Smooth muscle cell (in vitro differentiated cells): ENCODE measurements at regions not wholly inside any gene's neighbourhood (a gene's known extent, or its start where the extent isn't known, plus 50 kb on each side); places are given as distances from the start of the nearest gene placed in this dataset.

Experiments used
- DNase-seq: peaks from one replicate; lab custom pipeline; 2025; ENCODE audit not compliant: unreplicated experiment; lab: John Stamatoyannopoulos, UW
- H2AFZ ChIP-seq: fragments of 200-600 bp; sonication (generic); 2 replicates; pipeline ENCODE4 v1.6.0; 2016; ENCODE audit warnings: antibody characterized with exemption, low read depth, mild to moderate bottlenecking
- H3F3A ChIP-seq: fragments of 200-600 bp; sonication (generic); 2 replicates; pipeline ENCODE4 v1.6.0; 2017; ENCODE audit warnings: antibody characterized with exemption, low read depth
- H3K27ac ChIP-seq: fragments of 200-600 bp; sonication (generic); 2 replicates; pipeline ENCODE4 v1.5.1; 2016; ENCODE audit warnings: low read depth, mild to moderate bottlenecking
- H3K27me3 ChIP-seq: fragments of 200-600 bp; sonication (generic); 2 replicates; pipeline ENCODE4 v1.6.1; 2016; ENCODE audit warnings: low read depth, mild to moderate bottlenecking
- H3K36me3 ChIP-seq: fragments of 200-600 bp; sonication (generic); 2 replicates; pipeline ENCODE4 v1.5.1; 2016; ENCODE audit warnings: low read depth
- H3K4me1 ChIP-seq: fragments of 200-600 bp; sonication (generic); 2 replicates; pipeline ENCODE4 v1.5.1; 2016; ENCODE audit warnings: low read depth
- H3K4me2 ChIP-seq: fragments of 200-600 bp; sonication (generic); 2 replicates; pipeline ENCODE4 v1.6.0; 2016; ENCODE audit warnings: mild to moderate bottlenecking
- H3K4me3 ChIP-seq: fragments of 200-600 bp; sonication (generic); 2 replicates; pipeline ENCODE4 v1.5.1; 2016; ENCODE audit warnings: mild to moderate bottlenecking
- H3K79me2 ChIP-seq: fragments of 200-600 bp; sonication (generic); 2 replicates; pipeline ENCODE4 v1.6.0; 2016; ENCODE audit warnings: low read depth, mild to moderate bottlenecking
- H3K9ac ChIP-seq: fragments of 200-600 bp; sonication (generic); 2 replicates; pipeline ENCODE4 v1.6.0; 2016; ENCODE audit warnings: low read depth
- H3K9me3 ChIP-seq: fragments of 200-600 bp; sonication (generic); replicated peaks from 2 replicates; pipeline ENCODE4 v1.5.1; 2016; ENCODE audit warnings: low read depth
- H4K20me1 ChIP-seq: fragments of 200-600 bp; sonication (generic); 2 replicates; pipeline ENCODE4 v1.6.0; 2016; ENCODE audit warnings: low read depth
- CTCF ChIP-seq: fragments of 200-600 bp; sonication (generic); IDR thresholded peaks from 2 replicates; pipeline ENCODE4 v1.5.1; 2017; ENCODE audit warnings: borderline replicate concordance, mild to moderate bottlenecking, antibody characterized with exemption; ENCODE audit not compliant: insufficient read depth, poor library complexity, severe bottlenecking
- WGBS: methylation state at CpG from one replicate; pipeline ENCODE4 v1.1.7; 2016; ENCODE audit warnings: low lambda C conversion rate; 5-methylcytosine and 5-hydroxymethylcytosine counted together

GRCh38 chr5:93902288-93902687 is 160.9 kb upstream of the POU5F2 start:
- no peaks in the 10 kb centered on the region for H3K36me3 ChIP-seq
- H2AFZ ChIP-seq, result no peak overlapping the region
- no peaks in the 10 kb centered on the region for H3K9me3 ChIP-seq
- H3K4me2 ChIP-seq, result no peak overlapping the region
- H4K20me1 ChIP-seq, result peaks cover 4% of the 10 kb centered on the region
- no peaks in the 10 kb centered on the region for H3K4me1 ChIP-seq
- H3K27ac ChIP-seq, result no peak overlapping the region
- WGBS, result 84% methylated on average over 2 of the region's 2 CpGs
- no peaks in the 10 kb centered on the region for H3F3A ChIP-seq
- DNase-seq, result no peak
- no peak overlapping the region for H3K9ac ChIP-seq
- no peaks in the 10 kb centered on the region for H3K27me3 ChIP-seq
- no peaks in the 10 kb centered on the region for H3K79me2 ChIP-seq
- no peak for TF ChIP-seq CTCF
- H3K4me3 ChIP-seq, result no peak overlapping the region

GRCh38 chr5:93899026-93899600 is 157.7 kb upstream of the POU5F2 start:
- Histone ChIP-seq H3K27ac (no peak overlapping the region), H4K20me1 (peaks cover 4% of the 10 kb centered on the region), H3K9ac (no peak overlapping the region), H3F3A (no peaks in the 10 kb centered on the region), H3K27me3 (no peaks in the 10 kb centered on the region), H3K4me1 (no peaks in the 10 kb centered on the region), H3K79me2 (no peaks in the 10 kb centered on the region), H3K36me3 (no peaks in the 10 kb centered on the region), H3K4me2 (no peak overlapping the region), H2AFZ (no peak overlapping the region), H3K4me3 (no peak overlapping the region), H3K9me3 (no peaks in the 10 kb centered on the region)
- peak; percentile 58 for TF ChIP-seq CTCF
- no peak for DNase-seq
- 88% methylated on average over 1 of the region's 1 CpG for WGBS

GRCh38 chr5:93894601-93895354 is 153.4 kb upstream of the POU5F2 start:
- H3K36me3 ChIP-seq, result no peaks in the 10 kb centered on the region
- peaks cover 24% of the 10 kb centered on the region for H3K4me1 ChIP-seq
- TF ChIP-seq CTCF, result peak; percentile 16
- DNase-seq, result no peak
- H3K9me3 ChIP-seq, result no peaks in the 10 kb centered on the region
- no peak overlapping the region for H2AFZ ChIP-seq
- no peak overlapping the region for H3K4me2 ChIP-seq
- peaks cover 4% of the 10 kb centered on the region for H4K20me1 ChIP-seq
- H3K9ac ChIP-seq, result no peak overlapping the region
- H3K79me2 ChIP-seq, result no peaks in the 10 kb centered on the region
- H3K4me3 ChIP-seq, result no peak overlapping the region
- H3K27ac ChIP-seq, result no peak overlapping the region
- 71% methylated on average over 9 of the region's 9 CpGs for WGBS
- no peaks in the 10 kb centered on the region for H3K27me3 ChIP-seq
- H3F3A ChIP-seq, result no peaks in the 10 kb centered on the region

- Histone ChIP-seq H3K36me3 (no peaks in the 10 kb centered on the region), H3K9ac (no peak overlapping the region), H3K27ac (no peak overlapping the region), H3K4me2 (no peak overlapping the region), H3K4me3 (no peak overlapping the region), H2AFZ (no peak overlapping the region), H3K9me3 (no peaks in the 10 kb centered on the region), H3K79me2 (no peaks in the 10 kb centered on the region), H3K4me1 (peaks cover 24% of the 10 kb centered on the region), H3K27me3 (no peaks in the 10 kb centered on the region), H4K20me1 (no peaks in the 10 kb centered on the region), H3F3A (no peaks in the 10 kb centered on the region)
- no peak for TF ChIP-seq CTCF
- 98% methylated on average over 5 of the region's 5 CpGs for WGBS
- DNase-seq, result no peak
These were observed 151.7 kb upstream of the POU5F2 start for GRCh38 chr5:93893075-93893474.
